ENCODE measurements at regions not wholly inside any gene's neighbourhood (a gene's known extent, or its start where the extent isn't known, plus 50 kb on each side); places are given as distances from the start of the nearest gene placed in this dataset.

DNA sequence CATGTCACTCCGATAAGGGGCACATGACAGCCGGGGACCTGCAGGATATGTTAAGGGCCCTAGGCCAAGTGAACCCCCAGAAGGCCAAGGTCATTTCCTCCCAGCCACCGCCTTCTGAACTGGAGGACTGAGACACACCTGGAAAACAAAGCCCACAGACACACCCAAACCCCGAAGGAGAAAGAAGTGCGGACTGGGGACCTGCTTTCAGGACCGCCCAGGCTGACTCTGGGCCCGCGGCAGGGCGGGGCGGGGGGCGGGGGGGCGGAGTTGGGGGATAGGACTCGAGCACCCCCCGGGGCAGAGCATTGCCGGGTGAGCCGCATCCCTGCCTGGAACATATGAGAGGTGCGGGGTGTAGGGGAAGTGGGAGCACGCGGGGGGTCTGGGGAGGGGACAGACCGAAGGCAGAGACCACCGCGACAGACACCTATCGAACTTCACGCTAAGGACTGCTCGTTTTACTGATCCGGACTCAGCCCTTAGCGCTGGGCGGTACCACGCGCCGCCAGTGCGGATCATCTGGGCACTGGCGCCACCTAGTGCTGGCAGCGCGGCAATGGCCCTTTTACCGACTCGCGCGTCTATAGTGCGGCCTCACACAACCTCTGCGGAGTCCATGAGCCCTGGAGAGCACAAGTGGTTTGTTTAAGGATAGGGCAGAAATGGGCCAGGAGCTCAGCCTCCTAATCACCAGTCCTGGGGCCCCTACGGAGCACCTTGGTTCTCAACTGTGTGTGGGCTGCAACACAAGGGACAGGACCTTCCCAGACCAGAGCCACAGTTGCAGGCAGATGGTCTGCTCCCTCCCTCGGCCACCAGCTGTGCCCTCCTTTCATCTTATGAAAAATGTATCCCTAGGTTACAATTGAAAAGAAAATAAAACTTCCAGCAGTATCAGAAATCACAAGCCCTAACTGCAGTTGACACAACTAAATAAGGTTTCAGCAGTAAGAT, 157.6 kb downstream of the HERPUD2 start:
- Histone ChIP-seq H3K4me3 (ENCODE audit: low read depth, low read length) (peak overlapping the region; percentile 39), H3K27me3 (replicated peaks; ENCODE audit: control insufficient read depth, insufficient read depth, low read length) (0 out of 2 replicates have a peak, but pooled peaks cover 2% of the 10 kb centered on the region), H3K4me1 (no peaks in the 10 kb centered on the region; the same call in 1 of the 2 replicates), H3K36me3 (ENCODE audit: control insufficient read depth, insufficient read depth, low read length) (no peaks in the 10 kb centered on the region), H3K9me3 (no peaks in the 10 kb centered on the region)
- intact Hi-C loops (cut with micrococcal nuclease; ENCODE audit: unreplicated experiment) = loop anchor here (1.0 to 5.0 kb wide), 4 partner anchors 87 to 465 kb away; no protein-coding TSS in a partner anchor
- ChIA-PET CTCF (interaction anchor here (0.6 to 1.6 kb wide), 4 partner anchors 8 to 112 kb away, joined by 3 to 6 read pairs (median 4); no protein-coding TSS in a partner anchor), POLR2A (no interaction called here)
- Mint-ChIP-seq H3K4me1 (ENCODE audit: low read depth, unreplicated experiment) (no peaks in the 10 kb centered on the region), H3K36me3 (ENCODE audit: insufficient read depth, unreplicated experiment) (no peaks in the 10 kb centered on the region), H3K27ac (ENCODE audit: unreplicated experiment) (no peak overlapping the region), H3K9me3 (ENCODE audit: unreplicated experiment) (no peaks in the 10 kb centered on the region), H3K4me3 (ENCODE audit: unreplicated experiment) (peak overlapping the region; percentile 67), H3K27me3 (ENCODE audit: insufficient read depth, unreplicated experiment) (peaks cover 22% of the 10 kb centered on the region)
- peak; percentile 93 to 95 for TF ChIP-seq CTCF (IDR thresholded peaks at IDR 0.05; ENCODE audit: insufficient read depth in 1 of 2, low read depth in 1 of 2, low read length in 1 of 2, severe bottlenecking in 1 of 2, unreplicated experiment in 1 of 2)
- DNase-seq = peak; percentile 73 to 87
- no TSS peak for BruUV-seq (replicated peaks)

GRCh38 chr7:35536396-35536826, 158.5 kb downstream of the HERPUD2 start:
- DNase-seq = no peak
- Mint-ChIP-seq H3K9me3 (ENCODE audit: unreplicated experiment) (no peaks in the 10 kb centered on the region), H3K27me3 (ENCODE audit: insufficient read depth, unreplicated experiment) (peaks cover 28% of the 10 kb centered on the region), H3K4me3 (ENCODE audit: unreplicated experiment) (peak overlapping the region; percentile 67), H3K27ac (ENCODE audit: unreplicated experiment) (no peak overlapping the region), H3K36me3 (ENCODE audit: insufficient read depth, unreplicated experiment) (no peaks in the 10 kb centered on the region), H3K4me1 (ENCODE audit: low read depth, unreplicated experiment) (no peaks in the 10 kb centered on the region)
- Histone ChIP-seq H3K27me3 (replicated peaks; ENCODE audit: control insufficient read depth, insufficient read depth, low read length) (0 out of 2 replicates have a peak, but pooled peaks cover 2% of the 10 kb centered on the region), H3K4me1 (no peaks in the 10 kb centered on the region; the same call in 1 of the 2 replicates), H3K9me3 (no peaks in the 10 kb centered on the region), H3K36me3 (ENCODE audit: control insufficient read depth, insufficient read depth, low read length) (no peaks in the 10 kb centered on the region), H3K4me3 (ENCODE audit: low read depth, low read length) (no peak overlapping the region)
- TF ChIP-seq CTCF (IDR thresholded peaks at IDR 0.05; ENCODE audit: insufficient read depth in 1 of 2, low read depth in 1 of 2, low read length in 1 of 2, severe bottlenecking in 1 of 2, unreplicated experiment in 1 of 2) = no peak
- ChIA-PET POLR2A (no interaction called here), CTCF (interaction anchor here (0.6 kb wide), 1 partner anchor 11 kb away, joined by 3 read pairs; no protein-coding TSS in a partner anchor)
- no TSS peak for BruUV-seq (replicated peaks)
- intact Hi-C loops (cut with micrococcal nuclease; ENCODE audit: unreplicated experiment) = loop anchor here (2.0 to 5.0 kb wide), 2 partner anchors 344 to 464 kb away; no protein-coding TSS in a partner anchor

DNA sequence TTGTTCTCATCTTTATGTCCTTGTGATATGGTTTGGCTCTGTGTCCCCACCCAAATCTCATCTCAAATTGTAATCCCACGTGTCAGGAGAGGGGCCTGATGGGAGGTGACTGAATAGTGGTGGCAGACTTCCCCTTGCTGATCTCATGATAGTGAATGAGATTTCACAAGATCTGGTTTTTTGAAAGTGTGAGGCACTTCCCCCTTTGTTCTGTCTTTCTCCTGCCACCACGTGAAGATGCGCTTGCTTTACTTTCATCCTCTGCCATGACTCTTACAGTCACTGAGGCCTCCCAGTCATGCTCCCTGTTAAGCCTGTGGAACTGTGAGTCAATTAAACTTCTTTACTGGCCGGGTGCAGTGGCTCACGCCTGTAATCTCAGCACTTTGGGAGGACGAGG, 161.0 kb downstream of the HERPUD2 start:
- no peak for TF ChIP-seq CTCF (IDR thresholded peaks at IDR 0.05; ENCODE audit: insufficient read depth in 1 of 2, low read depth in 1 of 2, low read length in 1 of 2, severe bottlenecking in 1 of 2, unreplicated experiment in 1 of 2)
- Histone ChIP-seq H3K9me3 (no peaks in the 10 kb centered on the region), H3K4me3 (ENCODE audit: low read depth, low read length) (no peak overlapping the region), H3K36me3 (ENCODE audit: control insufficient read depth, insufficient read depth, low read length) (no peaks in the 10 kb centered on the region), H3K27me3 (replicated peaks; ENCODE audit: control insufficient read depth, insufficient read depth, low read length) (peaks cover 2% of the 10 kb centered on the region; the same call in 1 of the 2 replicates), H3K4me1 (no peaks in the 10 kb centered on the region; the same call in 1 of the 2 replicates)
- Mint-ChIP-seq H3K4me1 (ENCODE audit: low read depth, unreplicated experiment) (no peaks in the 10 kb centered on the region), H3K27ac (ENCODE audit: unreplicated experiment) (no peak overlapping the region), H3K4me3 (ENCODE audit: unreplicated experiment) (no peak overlapping the region), H3K9me3 (ENCODE audit: unreplicated experiment) (no peaks in the 10 kb centered on the region), H3K27me3 (ENCODE audit: insufficient read depth, unreplicated experiment) (peaks cover 22% of the 10 kb centered on the region), H3K36me3 (ENCODE audit: insufficient read depth, unreplicated experiment) (no peaks in the 10 kb centered on the region)
- POLR2A ChIA-PET = no interaction called here
- no peak for DNase-seq
- CTCF ChIA-PET = no interaction called here
- no TSS peak for BruUV-seq (replicated peaks)
- intact Hi-C loops (cut with micrococcal nuclease; ENCODE audit: unreplicated experiment) = no loop called here
